GOT3 (cell line): ENCODE measurements at regions not wholly inside any gene's neighbourhood (a gene's known extent, or its start where the extent isn't known, plus 50 kb on each side); places are given as distances from the start of the nearest gene placed in this dataset.

Experiments used
- DNase-seq: peaks from one replicate; lab custom pipeline; 2025; ENCODE audit warnings: mixed read lengths; lab: John Stamatoyannopoulos, UW

DNA sequence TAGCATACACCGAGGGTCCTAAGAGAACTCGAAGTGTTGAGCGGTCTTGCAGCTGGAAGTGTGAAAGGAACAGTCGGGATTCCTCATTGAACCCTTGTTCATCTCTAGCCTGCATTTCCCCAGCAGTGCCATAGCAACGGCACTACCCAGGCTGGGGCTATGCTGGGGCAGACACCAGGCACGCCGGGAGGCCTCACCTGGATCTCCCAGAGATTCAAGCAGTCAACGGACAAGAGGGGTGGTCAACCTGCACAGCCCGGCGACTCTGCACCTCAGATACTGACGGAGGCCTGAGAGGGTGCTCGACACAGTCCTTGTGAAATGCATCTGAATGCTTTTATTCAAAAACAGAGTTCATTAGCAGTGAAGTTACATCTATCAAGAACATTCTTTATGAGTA lies 604.2 kb downstream of the GALR1 start:
- no peak for DNase-seq

DNA sequence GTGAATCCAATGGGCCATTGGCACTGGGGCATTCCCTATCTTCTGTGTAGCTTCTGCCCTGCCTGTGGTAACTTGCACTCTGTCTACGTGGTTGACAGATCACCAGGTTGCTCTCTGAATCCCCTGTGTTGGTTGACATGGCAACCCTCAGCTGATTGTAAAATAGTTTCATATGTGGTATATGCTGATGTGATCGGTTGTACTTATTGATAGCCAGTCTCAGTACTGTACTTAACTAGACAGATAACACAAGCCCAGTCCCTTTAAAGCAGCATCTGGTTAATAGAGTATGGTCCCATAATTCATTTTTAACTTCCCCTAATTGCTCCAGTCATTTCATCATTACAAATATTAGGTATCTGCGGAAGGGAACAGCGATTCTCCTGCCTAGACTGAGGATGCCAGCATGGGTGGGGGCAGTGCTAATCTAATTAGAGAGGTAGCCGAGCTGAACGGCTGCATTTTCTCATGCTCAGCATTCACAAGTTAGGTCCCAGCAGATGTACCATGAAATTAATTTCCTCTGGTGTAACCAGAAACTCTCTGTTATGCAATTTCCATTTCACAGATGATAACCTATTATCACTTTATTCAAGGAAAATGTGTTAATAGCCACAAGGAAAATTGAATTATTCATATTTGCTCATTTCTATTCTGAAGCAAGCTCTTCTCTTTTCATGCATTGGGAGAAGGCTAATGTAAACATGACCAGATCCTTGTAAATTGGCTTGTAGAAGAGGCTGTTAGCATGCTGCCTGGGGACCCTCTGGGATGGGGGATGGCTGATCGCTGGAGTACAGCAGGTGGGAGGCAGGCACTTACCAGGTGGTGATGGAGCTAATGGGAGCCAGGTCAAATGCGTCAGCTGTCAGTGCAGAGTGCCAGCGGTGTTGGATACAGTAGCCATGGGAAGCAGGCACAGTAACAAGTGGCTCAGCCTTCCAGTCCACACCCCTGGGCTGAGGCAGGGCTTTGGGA lies 608.3 kb downstream of the GALR1 start:
- no peak for DNase-seq

- no peak for DNase-seq
These were observed 610.0 kb downstream of the GALR1 start for GRCh38 chr18:77859634-77860033.

GRCh38 chr18:77862066-77862757 lies 612.6 kb downstream of the GALR1 start:
- no peak for DNase-seq

DNA sequence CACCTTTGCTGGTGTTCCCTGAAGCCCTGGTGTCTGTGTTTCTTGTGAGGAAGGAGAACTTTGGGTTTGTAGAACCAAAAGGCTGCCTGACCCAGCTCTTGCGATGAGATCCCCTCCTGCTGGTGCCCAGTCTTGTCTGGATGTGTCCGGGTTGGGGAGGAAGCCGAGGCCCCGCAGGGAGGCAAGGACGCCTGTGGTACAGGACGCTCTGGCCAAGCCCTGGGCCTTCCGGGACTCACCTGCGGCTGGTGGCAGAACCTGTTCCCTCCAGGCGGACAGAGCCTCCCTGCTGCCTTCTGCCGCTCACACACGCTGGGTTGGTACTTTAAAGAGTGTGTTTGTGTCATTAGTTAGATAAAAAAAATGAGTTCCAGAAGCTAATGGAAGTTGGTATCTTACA lies 616.2 kb downstream of the GALR1 start:
- no peak for DNase-seq

DNA sequence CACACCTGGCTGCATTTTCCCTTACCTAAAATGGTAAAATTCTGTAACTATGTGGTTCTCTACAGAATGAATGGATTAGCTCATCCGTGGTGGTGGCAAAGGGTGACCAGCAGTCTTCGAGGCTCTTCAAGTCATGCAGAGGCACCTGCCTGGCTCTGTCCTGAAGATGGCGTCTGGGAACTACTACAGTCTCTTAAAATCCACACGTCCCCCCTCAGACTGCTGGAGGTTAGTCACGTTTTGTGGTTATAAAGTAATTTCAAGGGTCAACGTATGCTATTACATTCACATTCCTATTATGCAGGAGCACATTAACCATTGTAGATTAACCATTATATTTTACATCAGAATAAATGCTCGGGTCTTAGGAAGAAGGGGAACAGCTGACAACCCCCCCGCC lies 616.7 kb downstream of the GALR1 start:
- DNase-seq: no peak

DNA sequence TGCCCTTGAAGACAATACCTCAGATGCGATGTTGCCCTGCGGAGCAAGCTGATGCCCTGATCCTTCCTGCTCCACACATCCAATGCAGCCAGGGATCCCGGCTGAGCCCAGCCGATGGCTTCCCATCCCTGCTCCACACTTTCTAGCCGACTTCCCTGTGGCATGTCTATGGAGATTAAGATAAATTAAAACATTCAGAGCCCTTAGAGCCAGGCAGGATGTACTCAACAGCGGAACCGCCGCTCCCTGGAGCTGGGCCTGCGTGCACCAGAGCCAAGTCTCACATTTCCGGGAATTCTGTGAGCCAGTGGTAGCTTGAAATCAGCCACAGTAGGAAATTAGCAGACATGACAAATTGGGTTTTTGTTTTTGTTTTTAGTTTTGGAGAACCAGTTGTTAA lies 620.6 kb downstream of the GALR1 start:
- no peak for DNase-seq

- no peak for DNase-seq
These were observed 621.2 kb downstream of the GALR1 start for GRCh38 chr18:77870894-77871293.

DNA sequence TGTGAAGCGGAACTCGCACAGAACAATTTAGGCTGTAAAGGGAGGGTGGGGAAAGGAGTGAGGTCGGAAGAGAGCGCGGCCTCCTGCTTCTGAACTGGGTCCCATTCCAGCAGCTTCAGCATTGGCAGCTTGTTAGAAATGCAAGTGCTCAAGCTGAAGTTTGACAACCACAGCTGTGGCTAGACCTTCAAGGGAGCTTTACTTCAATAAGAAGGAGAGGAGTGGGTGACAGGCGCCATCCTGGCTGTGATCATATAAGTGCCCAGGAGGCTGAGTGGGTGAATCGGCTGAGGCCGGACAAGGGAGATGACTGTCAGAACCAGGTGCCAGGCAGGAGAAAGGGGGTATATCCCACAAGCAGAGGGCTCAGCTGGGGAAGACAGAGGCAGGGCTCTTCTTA lies 622.5 kb downstream of the GALR1 start:
- no peak for DNase-seq

GRCh38 chr18:77876319-77876865 lies 626.7 kb downstream of the GALR1 start:
- DNase-seq: no peak

DNA sequence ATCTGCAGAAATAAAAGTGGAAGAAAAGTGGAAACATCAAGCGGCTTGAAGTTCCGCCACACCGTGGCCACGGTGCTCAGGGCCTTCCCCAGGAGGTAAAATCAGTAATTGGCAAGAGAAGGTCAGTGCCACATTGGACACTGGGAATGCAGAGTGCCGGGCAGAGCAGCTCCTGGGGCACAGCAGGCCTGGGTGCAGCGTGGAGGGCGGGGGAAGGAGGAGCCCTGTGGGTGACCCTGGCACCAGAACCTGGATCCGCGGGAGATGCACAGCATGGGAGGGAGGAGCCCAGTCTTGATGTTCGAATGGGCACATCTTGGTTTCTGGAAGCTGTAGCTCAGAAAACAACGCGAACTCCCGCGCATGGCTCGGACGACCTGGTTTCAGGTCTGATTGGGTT lies 630.2 kb downstream of the GALR1 start:
- DNase-seq: no peak

DNA sequence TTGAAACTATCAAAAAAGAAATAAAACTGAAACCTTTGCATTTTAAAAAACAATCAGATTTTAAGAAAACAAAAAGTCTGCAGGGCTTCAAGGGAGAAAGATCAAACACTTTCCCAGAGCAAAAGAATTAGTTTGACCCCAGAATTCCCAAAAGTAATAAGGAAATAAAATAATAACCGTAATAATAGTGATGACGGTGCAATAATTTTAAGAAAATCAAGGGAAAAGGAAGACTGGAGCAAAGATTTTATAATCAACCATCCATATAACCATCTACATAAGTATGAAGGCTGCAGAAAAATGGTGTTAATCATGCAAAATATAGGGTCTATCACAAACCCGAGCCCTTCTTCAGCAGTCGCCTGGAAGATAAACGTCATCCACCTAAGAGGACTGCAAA lies 634.8 kb downstream of the GALR1 start:
- no peak for DNase-seq

DNA sequence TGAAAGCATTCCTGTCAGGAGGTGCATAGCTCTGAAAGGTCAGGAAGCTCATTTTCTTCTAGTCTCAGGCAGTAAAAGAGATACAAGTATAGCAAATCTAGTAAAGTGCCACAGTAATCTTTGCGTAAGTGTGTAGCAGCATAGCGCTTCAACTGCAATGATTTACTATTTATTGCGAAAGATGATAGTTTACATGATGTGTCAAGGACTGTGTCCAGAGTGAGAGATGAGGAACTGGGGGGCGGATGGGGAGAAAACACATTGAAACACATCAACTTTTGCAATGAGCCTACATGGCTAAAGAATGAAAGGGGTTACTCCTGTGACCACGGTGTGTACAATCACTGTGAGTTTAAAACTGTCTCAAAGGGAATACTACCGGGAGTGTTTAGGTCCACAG lies 644.4 kb downstream of the GALR1 start:
- no peak for DNase-seq

- no peak for DNase-seq
These were observed 645.6 kb downstream of the GALR1 start for GRCh38 chr18:77895250-77895649.

DNA sequence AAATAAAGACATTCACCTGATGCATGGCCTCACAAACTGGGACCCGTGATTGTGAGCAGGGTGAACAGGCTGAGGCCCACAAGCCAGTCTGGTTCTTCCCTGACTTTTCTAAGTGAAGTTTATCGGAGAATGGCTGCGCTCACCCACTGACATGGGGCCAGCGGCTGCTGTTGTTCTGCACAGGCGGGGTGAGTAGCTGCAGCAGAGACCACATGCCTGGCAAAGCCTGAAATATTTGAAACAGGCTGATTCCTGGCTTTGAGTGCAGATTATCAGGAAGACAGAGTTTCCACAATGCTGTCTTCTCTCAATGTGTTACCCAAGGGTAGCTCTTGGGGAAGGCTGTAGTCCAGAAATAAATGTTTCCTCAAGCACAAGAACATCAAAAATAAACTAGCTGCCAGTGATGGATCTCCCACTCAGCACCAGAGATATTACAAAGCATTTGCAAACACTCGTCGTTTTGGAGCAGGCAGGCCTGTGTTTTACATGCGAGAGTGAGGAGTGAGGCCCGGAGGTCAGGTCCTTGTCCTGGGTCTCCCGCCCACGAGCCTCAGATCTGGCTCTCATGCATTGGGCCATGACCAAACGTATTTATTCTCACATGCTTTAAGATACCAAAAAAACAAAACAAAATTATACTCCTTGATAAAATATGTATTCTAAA lies 647.1 kb downstream of the GALR1 start:
- no peak for DNase-seq

DNA sequence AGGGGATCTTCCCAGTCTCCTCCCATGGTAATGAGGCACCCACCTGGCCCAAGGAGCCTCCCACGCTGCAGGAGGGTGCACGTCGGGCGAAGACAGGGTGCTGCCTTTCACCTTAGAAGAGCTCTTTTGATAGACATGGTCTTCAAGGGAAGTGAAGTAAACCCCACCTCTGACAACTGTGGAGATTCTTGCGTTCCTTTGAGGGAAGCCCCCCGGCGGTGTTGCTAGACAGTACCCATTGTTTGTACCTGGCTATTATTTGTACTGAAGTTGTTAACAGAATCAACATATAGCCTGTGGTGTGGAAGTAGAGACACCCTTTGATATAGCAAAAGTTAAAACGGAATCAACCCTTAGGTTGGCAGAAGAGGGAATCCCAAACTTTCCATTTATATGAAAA lies 648.0 kb downstream of the GALR1 start:
- no peak for DNase-seq

DNA sequence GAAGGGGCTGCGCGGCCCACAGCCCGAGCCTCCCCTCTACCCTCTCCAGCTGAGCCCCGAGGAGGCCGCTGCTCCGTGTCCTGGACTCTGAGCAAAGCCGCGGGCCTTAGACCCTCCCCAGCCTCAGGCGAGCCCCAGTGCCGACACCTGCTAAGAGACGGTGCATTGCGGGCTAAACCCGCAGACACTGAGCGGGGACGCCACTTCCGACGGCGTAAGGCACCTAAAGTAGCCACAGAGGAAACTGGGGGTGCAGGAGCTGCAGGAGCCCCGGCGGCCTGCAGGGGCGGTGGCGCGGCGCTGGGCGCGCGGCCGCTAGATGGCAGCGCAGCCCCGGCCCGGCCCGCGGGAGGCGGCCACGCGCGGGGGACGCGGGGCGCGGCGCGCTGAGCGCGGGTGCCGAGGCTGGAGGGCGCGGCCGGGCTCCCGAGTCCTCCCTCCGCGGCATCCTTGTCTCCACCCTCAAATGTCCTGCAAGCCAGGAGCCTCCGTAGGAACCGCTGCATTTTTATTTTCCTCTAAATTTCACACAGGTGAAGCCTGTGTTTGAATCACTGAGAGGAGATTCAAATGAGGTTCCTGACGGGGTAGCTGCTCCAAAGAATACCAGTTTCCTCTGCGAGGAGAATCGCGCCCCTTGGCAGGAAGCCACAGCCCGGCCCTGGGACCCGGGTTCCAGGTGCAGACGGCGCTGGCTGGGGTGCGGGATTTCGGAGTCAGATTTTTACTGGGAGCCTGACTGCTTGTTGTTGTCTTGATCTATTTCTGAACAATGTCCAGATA lies 650.5 kb downstream of the GALR1 start:
- no peak for DNase-seq

DNA sequence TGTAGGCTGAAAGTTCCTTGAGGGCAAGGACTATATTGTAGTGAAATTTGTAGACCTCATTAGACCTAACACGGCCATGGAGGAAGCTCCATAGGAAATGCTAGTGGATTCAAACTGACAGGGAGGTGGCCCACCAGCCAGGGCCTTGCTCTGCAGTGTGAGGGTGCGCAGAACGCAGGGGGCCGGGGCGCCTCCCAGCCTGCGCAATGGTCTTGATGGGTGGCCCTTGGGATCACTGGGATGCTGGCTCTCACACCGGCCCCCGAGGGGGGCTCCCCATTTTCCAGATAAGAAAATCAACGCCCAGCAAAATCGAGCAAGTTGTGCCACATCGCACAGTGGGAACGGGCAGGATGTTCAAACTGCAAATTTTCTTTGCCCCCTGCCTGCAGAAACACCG lies 655.4 kb downstream of the GALR1 start:
- DNase-seq: no peak

DNA sequence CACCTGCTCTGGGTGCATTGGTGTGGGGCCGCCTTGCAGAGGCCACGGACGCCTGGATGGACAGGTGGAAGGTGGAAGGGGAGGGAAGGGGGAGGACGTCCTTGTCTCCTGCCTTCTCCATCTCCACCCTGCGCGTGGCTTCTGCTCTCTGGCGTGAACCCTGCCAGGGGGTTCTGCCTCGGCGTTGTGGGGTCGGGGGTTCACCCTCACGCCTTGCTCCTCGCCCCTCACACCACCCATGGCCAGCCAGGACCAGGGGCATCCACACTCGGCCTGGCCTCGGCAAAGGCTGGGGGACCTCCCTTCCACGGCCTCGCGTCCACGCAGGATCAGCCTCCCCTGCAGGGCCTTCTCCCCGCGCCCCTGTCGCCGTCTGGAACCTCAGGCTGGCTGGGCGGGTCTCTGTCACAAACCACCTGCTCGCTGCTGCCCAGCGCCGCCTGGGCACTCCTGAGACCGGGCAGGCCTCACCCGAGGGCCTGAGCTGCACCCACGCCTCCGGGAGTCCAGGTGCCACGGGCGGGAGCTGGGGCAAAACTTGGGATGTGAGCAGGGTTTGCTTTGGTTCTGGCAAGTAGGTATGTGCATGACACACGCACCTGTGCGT lies 655.9 kb downstream of the GALR1 start:
- no peak for DNase-seq

GRCh38 chr18:77906103-77906892 lies 656.6 kb downstream of the GALR1 start:
- DNase-seq: no peak
